Neuronal stem cell (in vitro differentiated cells): ENCODE measurements at regions not wholly inside any gene's neighbourhood (a gene's known extent, or its start where the extent isn't known, plus 50 kb on each side); places are given as distances from the start of the nearest gene placed in this dataset.

Experiments
- DNase-seq: peaks from one replicate; pipeline ENCODE4 v3.0.0-alpha.2; 2013; ENCODE audit warnings: low spot score
- H2AFZ ChIP-seq: one replicate; pipeline ENCODE4 v1.6.1; 2013; ENCODE audit warnings: mild to moderate bottlenecking, low read length, inconsistent platforms
- H2AK5ac ChIP-seq: 2 replicates; pipeline ENCODE4 v1.6.1; 2013; ENCODE audit warnings: low read depth, mild to moderate bottlenecking, inconsistent platforms, low read length, moderate library complexity, mixed read lengths
- H2BK120ac ChIP-seq: 2 replicates; pipeline ENCODE4 v1.6.1; 2013; ENCODE audit warnings: low read depth, mild to moderate bottlenecking, inconsistent platforms, low read length, moderate library complexity, mixed read lengths
- H2BK12ac ChIP-seq: one replicate; pipeline ENCODE4 v1.6.1; 2013; ENCODE audit warnings: low read length, inconsistent platforms
- H2BK15ac ChIP-seq: 2 replicates; pipeline ENCODE4 v1.6.1; 2013; ENCODE audit warnings: mild to moderate bottlenecking, low read length, inconsistent platforms, mixed read lengths
- H2BK5ac ChIP-seq: one replicate; pipeline ENCODE4 v1.6.1; 2013; ENCODE audit warnings: inconsistent platforms, mild to moderate bottlenecking, low read length, moderate library complexity
- H3K14ac ChIP-seq: one replicate; pipeline ENCODE4 v1.6.1; 2013; ENCODE audit warnings: low read length, inconsistent platforms
- H3K18ac ChIP-seq: 2 replicates; pipeline ENCODE4 v1.6.1; 2013; ENCODE audit warnings: low read length, inconsistent platforms
- H3K23ac ChIP-seq: 2 replicates; pipeline ENCODE4 v1.6.1; 2013; ENCODE audit warnings: low read depth, mild to moderate bottlenecking, mixed read lengths, low read length, inconsistent platforms; ENCODE audit not compliant: poor library complexity
- H3K27ac ChIP-seq: replicated peaks from 3 replicates; pipeline ENCODE4 v1.5.1; 2013; ENCODE audit warnings: low read length, inconsistent platforms
- H3K27me3 ChIP-seq, 3 experiments: 2 replicates each; pipeline ENCODE4 v1.6.1; 2013; ENCODE audit warnings: low read length in 3 of 3, mild to moderate bottlenecking in 2 of 3, inconsistent platforms in 1 of 3, low read depth in 1 of 3, mixed read lengths in 1 of 3, moderate library complexity in 1 of 3; ENCODE audit not compliant: control insufficient read depth in 3 of 3, insufficient read depth in 3 of 3
- H3K36me3 ChIP-seq, 2 donors: replicated peaks in 1 of 2; 2 replicates each; pipeline ENCODE4 v1.6.1; 2013; ENCODE audit warnings: low read length in 2 of 2; ENCODE audit not compliant: control insufficient read depth in 2 of 2, insufficient read depth in 2 of 2
- H3K4ac ChIP-seq: 2 replicates; pipeline ENCODE4 v1.6.1; 2013; ENCODE audit warnings: inconsistent platforms, mild to moderate bottlenecking, low read length, moderate library complexity
- H3K4me1 ChIP-seq, 2 donors: 1 replicate in 1 of 2; 2 replicates in 1 of 2; pipeline ENCODE4 v1.6.1; 2013; ENCODE audit warnings: low read length in 2 of 2, low read depth in 1 of 2; ENCODE audit not compliant: control insufficient read depth in 2 of 2, insufficient read depth in 1 of 2
- H3K4me2 ChIP-seq: one replicate; pipeline ENCODE4 v1.6.1; 2013; ENCODE audit warnings: mild to moderate bottlenecking, low read length, inconsistent platforms; ENCODE audit not compliant: insufficient read depth, poor library complexity, severe bottlenecking
- H3K4me3 ChIP-seq, 2 donors: 2 replicates each; pipeline ENCODE4 v1.5.1; 2013; ENCODE audit warnings: low read length in 2 of 2, mild to moderate bottlenecking in 2 of 2, inconsistent platforms in 1 of 2, moderate library complexity in 1 of 2
- H3K79me1 ChIP-seq: one replicate; pipeline ENCODE4 v1.6.1; 2013; ENCODE audit warnings: low read depth, mild to moderate bottlenecking, inconsistent platforms, low read length, moderate library complexity
- H3K9ac ChIP-seq: one replicate; pipeline ENCODE4 v1.6.1; 2013; ENCODE audit warnings: mild to moderate bottlenecking, low read depth, low read length, inconsistent platforms; ENCODE audit not compliant: poor library complexity
- H3K9me3 ChIP-seq, 2 donors: replicated peaks in 1 of 2; 2 replicates each; pipeline versions ENCODE3 to v1.6.1; 2013; ENCODE audit warnings: low read length in 2 of 2, mild to moderate bottlenecking in 2 of 2, inconsistent platforms in 1 of 2, low read depth in 1 of 2, mixed read lengths in 1 of 2, moderate library complexity in 1 of 2; ENCODE audit not compliant: control insufficient read depth in 2 of 2, insufficient read depth in 1 of 2
- H4K8ac ChIP-seq: one replicate; pipeline ENCODE4 v1.6.1; 2013; ENCODE audit warnings: low read depth, mild to moderate bottlenecking, inconsistent platforms, low read length, moderate library complexity
- H4K91ac ChIP-seq: one replicate; pipeline ENCODE4 v1.6.1; 2013; ENCODE audit warnings: low read length, low read depth, mild to moderate bottlenecking, inconsistent platforms; ENCODE audit not compliant: poor library complexity
- WGBS, 2 donors: extraction: QIAGEN DNeasy Blood & Tissue Kit; methylation state at CpG; one replicate each; pipeline ENCODE4 v1.1.7; 2013; ENCODE audit warnings: missing lambda C conversion rate in 2 of 2, mixed read lengths in 1 of 2; ENCODE audit not compliant: insufficient read length in 2 of 2, insufficient replicate concordance in 1 of 2; ENCODE audit errors: extremely low coverage in 2 of 2; 5-methylcytosine and 5-hydroxymethylcytosine counted together

GRCh38 chr15:91520850-91521249, 332.7 kb upstream of the SLCO3A1 start:
- no peak overlapping the region for H3K23ac ChIP-seq
- no peak for DNase-seq
- no peak overlapping the region for H3K18ac ChIP-seq
- no peak overlapping the region for H4K91ac ChIP-seq
- no peak overlapping the region for H2BK5ac ChIP-seq
- no peak overlapping the region for H2AK5ac ChIP-seq
- no peaks in the 10 kb centered on the region for H3K4me1 ChIP-seq
- H3K4ac ChIP-seq = no peak overlapping the region
- H3K27me3 ChIP-seq = no peaks in the 10 kb centered on the region
- no peak overlapping the region for H2BK120ac ChIP-seq
- H2BK15ac ChIP-seq = no peak overlapping the region
- no peaks in the 10 kb centered on the region for H3K79me1 ChIP-seq
- WGBS, 2 donors = no CpG with 5 or more reads among the region's 4 CpGs
- no peak overlapping the region for H3K4me2 ChIP-seq
- no peak overlapping the region for H4K8ac ChIP-seq
- H3K27ac ChIP-seq = no peak overlapping the region
- H2BK12ac ChIP-seq = no peak overlapping the region
- H3K36me3 ChIP-seq = no peaks in the 10 kb centered on the region
- no peak overlapping the region for H2AFZ ChIP-seq
- no peak overlapping the region for H3K4me3 ChIP-seq
- no peak overlapping the region for H3K14ac ChIP-seq
- H3K9ac ChIP-seq = no peak overlapping the region
- H3K9me3 ChIP-seq = peaks cover 0 to 4% of the 10 kb centered on the region in 2 donors

GRCh38 chr15:91521548-91521947, 332.0 kb upstream of the SLCO3A1 start:
- H3K79me1 ChIP-seq = no peaks in the 10 kb centered on the region
- DNase-seq = no peak
- H4K8ac ChIP-seq = no peak overlapping the region
- no peak overlapping the region for H2BK12ac ChIP-seq
- H3K27me3 ChIP-seq = no peaks in the 10 kb centered on the region
- H2BK15ac ChIP-seq = no peak overlapping the region
- no peaks in the 10 kb centered on the region for H3K36me3 ChIP-seq
- no peaks in the 10 kb centered on the region for H3K4me1 ChIP-seq
- H2AFZ ChIP-seq = no peak overlapping the region
- H3K23ac ChIP-seq = no peak overlapping the region
- H3K14ac ChIP-seq = no peak overlapping the region
- WGBS, 2 donors = no CpG with 5 or more reads among the region's 9 CpGs
- no peak overlapping the region for H3K4me2 ChIP-seq
- no peak overlapping the region for H2BK120ac ChIP-seq
- H4K91ac ChIP-seq = no peak overlapping the region
- H3K27ac ChIP-seq = no peak overlapping the region
- H3K4ac ChIP-seq = no peak overlapping the region
- H3K18ac ChIP-seq = no peak overlapping the region
- H3K9ac ChIP-seq = no peak overlapping the region
- H2BK5ac ChIP-seq = no peak overlapping the region
- no peak overlapping the region for H2AK5ac ChIP-seq
- peaks cover 0 to 5% of the 10 kb centered on the region in 2 donors for H3K9me3 ChIP-seq
- no peak overlapping the region for H3K4me3 ChIP-seq

- H3K18ac ChIP-seq = no peak overlapping the region
- no peak overlapping the region for H2BK12ac ChIP-seq
- H3K23ac ChIP-seq = no peak overlapping the region
- no CpG with 5 or more reads among the region's 2 CpGs for WGBS, 2 donors
- no peak overlapping the region for H2BK15ac ChIP-seq
- H3K4me3 ChIP-seq = no peak overlapping the region
- H2BK5ac ChIP-seq = no peak overlapping the region
- no peak overlapping the region for H2AK5ac ChIP-seq
- H3K9ac ChIP-seq = no peak overlapping the region
- no peaks in the 10 kb centered on the region for H3K4me1 ChIP-seq
- no peak overlapping the region for H3K14ac ChIP-seq
- no peak overlapping the region for H4K91ac ChIP-seq
- no peak overlapping the region for H2BK120ac ChIP-seq
- H3K27ac ChIP-seq = no peak overlapping the region
- H3K27me3 ChIP-seq = no peaks in the 10 kb centered on the region
- H3K36me3 ChIP-seq = no peaks in the 10 kb centered on the region
- no peak overlapping the region for H4K8ac ChIP-seq
- no peak for DNase-seq
- no peak overlapping the region for H2AFZ ChIP-seq
- no peaks in the 10 kb centered on the region for H3K79me1 ChIP-seq
- peaks cover 0 to 5% of the 10 kb centered on the region in 2 donors for H3K9me3 ChIP-seq
- H3K4ac ChIP-seq = no peak overlapping the region
- H3K4me2 ChIP-seq = no peak overlapping the region
These were observed 331.5 kb upstream of the SLCO3A1 start for GRCh38 chr15:91521996-91522395.

- Histone ChIP-seq H4K8ac (no peak overlapping the region), H2AFZ (no peak overlapping the region), H3K27me3 (no peaks in the 10 kb centered on the region), H3K4ac (no peak overlapping the region), H3K4me2 (no peak overlapping the region), H2BK12ac (no peak overlapping the region), H4K91ac (no peak overlapping the region), H3K27ac (no peak overlapping the region), H3K9me3 (peaks cover 0 to 5% of the 10 kb centered on the region in 2 donors), H3K23ac (no peak overlapping the region), H3K9ac (no peak overlapping the region), H2BK5ac (no peak overlapping the region), H3K18ac (no peak overlapping the region), H2BK15ac (no peak overlapping the region), H2AK5ac (no peak overlapping the region), H3K4me3 (no peak overlapping the region), H3K14ac (no peak overlapping the region), H3K79me1 (no peaks in the 10 kb centered on the region), H2BK120ac (no peak overlapping the region), H3K4me1 (no peaks in the 10 kb centered on the region), H3K36me3 (no peaks in the 10 kb centered on the region)
- no CpG with 5 or more reads among the region's 2 CpGs for WGBS, 2 donors
- DNase-seq = no peak
These were observed 330.7 kb upstream of the SLCO3A1 start for GRCh38 chr15:91522605-91523332.
